ENCODE measurements at regions not wholly inside any gene's neighbourhood (a gene's known extent, or its start where the extent isn't known, plus 50 kb on each side); places are given as distances from the start of the nearest gene placed in this dataset.

DNA sequence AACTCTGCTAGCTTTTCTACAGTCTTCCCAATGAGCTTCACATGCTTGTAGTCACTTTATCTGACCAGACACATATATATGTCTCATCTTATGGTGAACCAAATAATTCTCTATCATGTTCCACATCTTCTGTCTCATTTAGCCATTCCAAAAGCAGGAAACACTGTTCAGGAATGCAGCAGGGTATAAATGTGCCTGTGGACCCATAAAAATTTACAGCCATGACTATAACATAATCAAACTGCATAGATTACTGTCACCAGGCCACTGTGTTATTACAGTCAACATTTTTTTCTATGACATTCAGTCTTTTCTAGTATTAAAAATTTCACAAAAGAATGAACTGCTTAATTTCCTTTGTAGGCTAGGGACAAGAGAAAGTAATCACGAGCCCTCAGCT lies 170.0 kb upstream of the NPY2R start:
- TF ChIP-seq EZH2phosphoT487 (IDR thresholded peaks at IDR 0.05; ENCODE audit: insufficient read depth, low read depth) (no peak), EZH2 (IDR thresholded peaks at IDR 0.05; ENCODE audit: insufficient read depth, poor library complexity, severe bottlenecking) (no peak)
